ENCODE measurements at regions not wholly inside any gene's neighbourhood (a gene's known extent, or its start where the extent isn't known, plus 50 kb on each side); places are given as distances from the start of the nearest gene placed in this dataset.
"Not testable (repeated sequence)": the region's sequence is repeated elsewhere in the genome, so short reads cannot be mapped to it uniquely, and the experiment has no call there.

GRCh38 chr3:3902161-3902560, 102.9 kb downstream of the LRRN1 start:
- no peak for DNase-seq

GRCh38 chr3:3906171-3906570, 106.9 kb downstream of the LRRN1 start:
- DNase-seq, result no peak

- DNase-seq, result no peak
These were observed 107.8 kb downstream of the LRRN1 start for GRCh38 chr3:3907023-3907422.

GRCh38 chr3:3918763-3919162, 119.5 kb downstream of the LRRN1 start:
- DNase-seq, result no peak

GRCh38 chr3:3919316-3919715, 120.1 kb downstream of the LRRN1 start:
- DNase-seq, result no peak

GRCh38 chr3:3923619-3924018, 124.4 kb downstream of the LRRN1 start:
- no peak for DNase-seq

- DNase-seq, result no peak
These were observed 128.0 kb downstream of the LRRN1 start for GRCh38 chr3:3927198-3927597.

GRCh38 chr3:3927965-3928364, 128.7 kb downstream of the LRRN1 start:
- DNase-seq, result no peak

- DNase-seq, result not testable (repeated sequence)
These were observed 142.1 kb downstream of the LRRN1 start for GRCh38 chr3:3941380-3941779.

GRCh38 chr3:3951071-3951470, 151.8 kb downstream of the LRRN1 start:
- no peak for DNase-seq

GRCh38 chr3:3951501-3951900, 152.3 kb downstream of the LRRN1 start:
- no peak for DNase-seq

- DNase-seq, result not testable (repeated sequence)
These were observed 163.6 kb downstream of the LRRN1 start for GRCh38 chr3:3962867-3963266.

- no peak for DNase-seq
These were observed 184.8 kb downstream of the LRRN1 start for GRCh38 chr3:3984053-3984452.

GRCh38 chr3:3991598-3991997, 192.4 kb downstream of the LRRN1 start:
- DNase-seq, result no peak

- no peak for DNase-seq
These were observed 193.2 kb downstream of the LRRN1 start for GRCh38 chr3:3992312-3992874.

GRCh38 chr3:3998140-3998922, 199.1 kb downstream of the LRRN1 start:
- peak; percentile 30 for DNase-seq

- DNase-seq, result not testable (repeated sequence)
These were observed 200.1 kb downstream of the LRRN1 start for GRCh38 chr3:3999340-3999739.

- no peak for DNase-seq
These were observed 202.7 kb downstream of the LRRN1 start for GRCh38 chr3:4001976-4002375.

GRCh38 chr3:4006288-4006687, 207.1 kb downstream of the LRRN1 start:
- DNase-seq, result no peak

GRCh38 chr3:4008205-4008604, 209.0 kb downstream of the LRRN1 start:
- DNase-seq, result no peak

GRCh38 chr3:4011166-4011565, 211.9 kb downstream of the LRRN1 start:
- DNase-seq, result no peak

- DNase-seq, result no peak
These were observed 216.2 kb downstream of the LRRN1 start for GRCh38 chr3:4015426-4015825.

GRCh38 chr3:4019501-4019900, 220.3 kb downstream of the LRRN1 start:
- DNase-seq, result no peak

GRCh38 chr3:4021162-4021561, 221.9 kb downstream of the LRRN1 start:
- no peak for DNase-seq

GRCh38 chr3:4029135-4029534, 229.9 kb downstream of the LRRN1 start:
- no peak for DNase-seq
